ENCODE measurements at regions not wholly inside any gene's neighbourhood (a gene's known extent, or its start where the extent isn't known, plus 50 kb on each side); places are given as distances from the start of the nearest gene placed in this dataset.
A peak's percentile ranks its signal among the peaks of the same experiment; 100 is the strongest.
"Not testable (repeated sequence)": the region's sequence is repeated elsewhere in the genome, so short reads cannot be mapped to it uniquely, and the experiment has no call there.

GRCh38 chr10:63841761-63842160, 320.6 kb downstream of the REEP3 start:
- Histone ChIP-seq H3K27me3 (no peaks in the 10 kb centered on the region), H3K36me3 (no peaks in the 10 kb centered on the region), H3K4me1 (ENCODE audit: control insufficient read depth in 1 of 2, insufficient read depth in 1 of 2, low read depth in 1 of 2, low read length in 1 of 2) (no peaks in the 10 kb centered on the region), H3K27ac (no peak overlapping the region), H3K4me3 (ENCODE audit: low read depth in 1 of 2, low read length in 1 of 2) (no peak overlapping the region), H3K9me3 (no peaks in the 10 kb centered on the region)
- no peak for TF ChIP-seq CTCF (IDR thresholded peaks at IDR 0.05)

GRCh38 chr10:63843107-63843506, 321.9 kb downstream of the REEP3 start:
- Histone ChIP-seq H3K4me3 (ENCODE audit: low read depth in 1 of 2, low read length in 1 of 2) (no peak overlapping the region), H3K36me3 (no peaks in the 10 kb centered on the region), H3K27ac (no peak overlapping the region), H3K4me1 (ENCODE audit: control insufficient read depth in 1 of 2, insufficient read depth in 1 of 2, low read depth in 1 of 2, low read length in 1 of 2) (no peaks in the 10 kb centered on the region), H3K9me3 (no peaks in the 10 kb centered on the region), H3K27me3 (no peaks in the 10 kb centered on the region)
- no peak for TF ChIP-seq CTCF (IDR thresholded peaks at IDR 0.05)

GRCh38 chr10:63848871-63849270, 327.7 kb downstream of the REEP3 start:
- H3K27me3 ChIP-seq; H3K36me3 ChIP-seq; H3K9me3 ChIP-seq; H3K4me1 ChIP-seq (ENCODE audit: control insufficient read depth in 1 of 2, insufficient read depth in 1 of 2, low read depth in 1 of 2, low read length in 1 of 2); H3K27ac ChIP-seq; H3K4me3 ChIP-seq (ENCODE audit: low read depth in 1 of 2, low read length in 1 of 2): not testable (repeated sequence)

GRCh38 chr10:63862860-63863259, 341.7 kb downstream of the REEP3 start:
- Histone ChIP-seq H3K36me3 (no peaks in the 10 kb centered on the region), H3K4me3 (ENCODE audit: low read depth in 1 of 2, low read length in 1 of 2) (no peak overlapping the region), H3K27me3 (peaks cover 17% of the 10 kb centered on the region), H3K9me3 (no peaks in the 10 kb centered on the region), H3K4me1 (ENCODE audit: control insufficient read depth in 1 of 2, insufficient read depth in 1 of 2, low read depth in 1 of 2, low read length in 1 of 2) (no peaks in the 10 kb centered on the region), H3K27ac (no peak overlapping the region)
- no peak for TF ChIP-seq CTCF (IDR thresholded peaks at IDR 0.05)

- no peak for TF ChIP-seq CTCF (IDR thresholded peaks at IDR 0.05)
- H3K36me3 ChIP-seq: no peaks in the 10 kb centered on the region
- H3K4me3 ChIP-seq (ENCODE audit: low read depth in 1 of 2, low read length in 1 of 2): no peak overlapping the region
- peaks cover 17% of the 10 kb centered on the region for H3K27me3 ChIP-seq
- H3K27ac ChIP-seq: no peak overlapping the region
- no peaks in the 10 kb centered on the region for H3K4me1 ChIP-seq (ENCODE audit: control insufficient read depth in 1 of 2, insufficient read depth in 1 of 2, low read depth in 1 of 2, low read length in 1 of 2)
- H3K9me3 ChIP-seq: no peaks in the 10 kb centered on the region
These were observed 344.0 kb downstream of the REEP3 start for GRCh38 chr10:63865210-63865609.

- no peak overlapping the region for H3K27ac ChIP-seq
- no peaks in the 10 kb centered on the region for H3K36me3 ChIP-seq
- peaks cover 17% of the 10 kb centered on the region for H3K27me3 ChIP-seq
- no peaks in the 10 kb centered on the region for H3K9me3 ChIP-seq
- H3K4me1 ChIP-seq (ENCODE audit: control insufficient read depth in 1 of 2, insufficient read depth in 1 of 2, low read depth in 1 of 2, low read length in 1 of 2): no peaks in the 10 kb centered on the region
- peak; percentile 11 for TF ChIP-seq CTCF (IDR thresholded peaks at IDR 0.05)
- no peak overlapping the region for H3K4me3 ChIP-seq (ENCODE audit: low read depth in 1 of 2, low read length in 1 of 2)
These were observed 345.0 kb downstream of the REEP3 start for GRCh38 chr10:63866075-63866746.
